Aorta (tissue), 5 donors: ENCODE measurements at regions not wholly inside any gene's neighbourhood (a gene's known extent, or its start where the extent isn't known, plus 50 kb on each side); places are given as distances from the start of the nearest gene placed in this dataset.

Source experiments
- ATAC-seq: fragments of 200-7000 bp; cut with Tn5 transposase; one replicate; pipeline ENCODE4 v1.9.1; 2022; ENCODE audit warnings: moderate library complexity; ENCODE audit not compliant: low FRiP score
- DNase-seq, 2 donors: peaks; one replicate each; pipeline ENCODE4 v3.0.0-alpha.2; 2020
- H3K27ac ChIP-seq, 2 donors: one replicate each; pipeline ENCODE4 v1.5.1; 2013; ENCODE audit warnings: low read length in 2 of 2, mild to moderate bottlenecking in 2 of 2, moderate library complexity in 2 of 2, control low read depth in 1 of 2, inconsistent platforms in 1 of 2, low read depth in 1 of 2
- H3K27me3 ChIP-seq, 2 donors: one replicate each; pipeline ENCODE4 v1.6.1; 2013; ENCODE audit warnings: control low read depth in 1 of 2, low read length in 1 of 2, mild to moderate bottlenecking in 1 of 2, moderate library complexity in 1 of 2; ENCODE audit not compliant: insufficient read depth in 2 of 2, control insufficient read depth in 1 of 2
- H3K36me3 ChIP-seq, 2 donors: one replicate each; pipeline ENCODE4 v1.6.1; 2013; ENCODE audit warnings: control low read depth in 1 of 2, low read length in 1 of 2, mild to moderate bottlenecking in 1 of 2; ENCODE audit not compliant: insufficient read depth in 2 of 2, control insufficient read depth in 1 of 2
- H3K4me1 ChIP-seq, 2 donors: one replicate each; pipeline ENCODE4 v1.6.1; 2013; ENCODE audit warnings: low read length in 2 of 2, control low read depth in 1 of 2, mild to moderate bottlenecking in 1 of 2, moderate library complexity in 1 of 2; ENCODE audit not compliant: insufficient read depth in 2 of 2, control insufficient read depth in 1 of 2
- H3K4me3 ChIP-seq, 2 donors: one replicate each; pipeline ENCODE4 v1.5.1; 2013; ENCODE audit warnings: low read length in 2 of 2, control low read depth in 1 of 2, mild to moderate bottlenecking in 1 of 2
- H3K9me3 ChIP-seq: one replicate; pipeline ENCODE4 v1.6.1; 2013; ENCODE audit warnings: mild to moderate bottlenecking, low read length; ENCODE audit not compliant: control insufficient read depth
- WGBS, 2 donors: extraction: QIAGEN DNeasy Blood & Tissue Kit; methylation state at CpG; one replicate each; pipeline ENCODE4 v1.1.7; 2013; 5-methylcytosine and 5-hydroxymethylcytosine counted together
- intact Hi-C, 2 donors: fragments of 100-400 bp; cut with DNase I; formaldehyde crosslinking; loops; one replicate each; pipeline versions ENCODE4 v1.14.2 to v1.15.0; 2022
- donor health status: healthy with polysubstance abuse.
- donor health status: Bipolar disorder and iron deficiency.
- donor health status: DM: no; HTN: no; CAD: no.
- donor health status: DM: no; HTN: no; CAD: no.
- donor health status: DM: yes; HTN: yes; CAD: no.

DNA sequence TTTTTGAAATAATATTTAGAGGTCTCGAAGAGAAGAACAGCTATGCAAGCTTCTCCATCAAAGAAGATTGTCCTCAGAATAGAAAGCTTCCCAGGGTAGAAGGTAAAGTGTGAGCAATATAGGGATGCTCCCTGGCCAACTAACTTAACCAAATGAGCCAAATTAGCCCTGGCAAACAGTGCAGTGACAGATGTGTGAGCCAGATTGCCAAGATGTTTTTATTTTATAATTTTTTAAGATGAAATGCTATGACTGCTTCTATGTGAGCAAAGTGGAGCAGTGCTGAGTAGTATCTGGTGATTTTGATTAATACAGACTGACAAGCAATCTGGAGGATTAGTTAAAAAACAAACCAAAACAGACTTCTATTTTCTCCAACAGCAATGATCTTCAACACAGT lies 202.1 kb downstream of the NOVA1 start:
- no peak overlapping the region for H3K27ac ChIP-seq
- no peaks in the 10 kb centered on the region for H3K4me1 ChIP-seq
- no peaks in the 10 kb centered on the region for H3K36me3 ChIP-seq
- no peaks in the 10 kb centered on the region for H3K27me3 ChIP-seq
- intact Hi-C loops, result no loop called here
- WGBS, 2 donors, result 75 to 80% methylated on average over 1 of the region's 1 CpG
- no peak for DNase-seq
- no peaks in the 10 kb centered on the region for H3K9me3 ChIP-seq
- ATAC-seq, result no peak
- H3K4me3 ChIP-seq, result no peak overlapping the region

DNA sequence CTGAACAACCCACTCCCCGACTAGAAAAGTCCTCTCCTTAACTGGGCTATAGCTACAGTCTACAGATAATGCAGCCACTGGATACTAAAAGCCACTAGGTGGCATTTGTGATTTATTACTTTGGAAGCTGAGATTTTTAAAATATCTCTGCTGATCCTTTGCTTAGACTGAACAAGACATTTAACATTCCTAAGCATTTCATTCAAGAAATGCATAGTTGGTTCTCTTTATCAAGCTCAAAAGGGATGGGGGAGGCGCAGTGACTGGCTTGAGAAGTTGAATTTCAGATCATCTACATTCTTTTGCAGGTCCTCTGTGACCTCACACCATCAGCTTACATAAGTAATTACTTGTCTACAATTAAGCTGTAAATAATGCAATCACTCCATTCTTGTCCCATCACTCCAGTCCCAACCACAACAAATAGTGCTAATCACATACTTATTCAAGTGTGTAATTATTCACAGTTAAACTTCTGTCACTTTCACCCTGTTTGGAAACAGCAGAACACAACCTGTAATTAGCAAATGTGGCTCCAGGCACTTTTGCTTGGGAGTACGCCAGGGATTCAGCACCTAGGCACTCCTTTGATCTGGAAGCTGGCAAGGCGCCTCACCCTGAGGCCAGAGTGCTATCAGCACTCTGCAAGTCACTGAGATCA lies 203.6 kb downstream of the NOVA1 start:
- WGBS, 2 donors, result 42 to 45% methylated on average over 4 of the region's 4 CpGs
- no peaks in the 10 kb centered on the region for H3K9me3 ChIP-seq
- no peaks in the 10 kb centered on the region for H3K36me3 ChIP-seq
- intact Hi-C loops, result loop anchor here in 1 of 2 donors (5.0 kb wide), 2 partner anchors 203 to 338 kb away; partner anchors contain the start of gene NOVA1
- ATAC-seq (no peak), DNase-seq (no peak)
- peaks cover 0 to 2% of the 10 kb centered on the region in 2 donors for H3K4me1 ChIP-seq
- H3K27me3 ChIP-seq, result no peaks in the 10 kb centered on the region
- H3K4me3 ChIP-seq, result no peak overlapping the region
- H3K27ac ChIP-seq, result no peak overlapping the region

DNA sequence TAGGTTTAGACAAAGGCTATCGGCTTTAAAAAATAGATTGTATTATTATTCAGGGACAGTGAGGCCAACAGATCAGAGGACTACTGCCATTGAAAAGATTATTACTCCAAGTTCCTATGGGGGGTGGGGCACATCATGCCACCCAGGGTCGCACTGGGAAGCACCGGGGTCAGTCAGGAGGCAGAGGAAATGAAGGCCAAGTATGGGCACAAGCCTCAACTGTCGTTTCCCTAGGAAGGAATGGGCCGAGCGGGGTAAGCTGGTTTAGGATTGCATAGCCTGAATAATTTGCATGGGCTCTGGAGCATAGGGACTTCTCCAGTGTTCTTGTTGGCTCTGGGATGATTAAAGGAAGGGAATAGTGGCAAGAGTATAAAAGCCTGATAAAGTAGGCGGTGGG lies 205.3 kb downstream of the NOVA1 start:
- Histone ChIP-seq H3K4me1 (peaks cover 0 to 2% of the 10 kb centered on the region in 2 donors), H3K9me3 (no peaks in the 10 kb centered on the region), H3K36me3 (no peaks in the 10 kb centered on the region), H3K4me3 (no peak overlapping the region), H3K27me3 (no peaks in the 10 kb centered on the region), H3K27ac (no peak overlapping the region)
- ATAC-seq (no peak), DNase-seq (no peak)
- intact Hi-C loops, result loop anchor here in 1 of 2 donors (5.0 kb wide), 2 partner anchors 205 to 340 kb away; partner anchors contain the start of gene NOVA1
- 70% methylated on average over 7 of the region's 7 CpGs for WGBS, 2 donors

DNA sequence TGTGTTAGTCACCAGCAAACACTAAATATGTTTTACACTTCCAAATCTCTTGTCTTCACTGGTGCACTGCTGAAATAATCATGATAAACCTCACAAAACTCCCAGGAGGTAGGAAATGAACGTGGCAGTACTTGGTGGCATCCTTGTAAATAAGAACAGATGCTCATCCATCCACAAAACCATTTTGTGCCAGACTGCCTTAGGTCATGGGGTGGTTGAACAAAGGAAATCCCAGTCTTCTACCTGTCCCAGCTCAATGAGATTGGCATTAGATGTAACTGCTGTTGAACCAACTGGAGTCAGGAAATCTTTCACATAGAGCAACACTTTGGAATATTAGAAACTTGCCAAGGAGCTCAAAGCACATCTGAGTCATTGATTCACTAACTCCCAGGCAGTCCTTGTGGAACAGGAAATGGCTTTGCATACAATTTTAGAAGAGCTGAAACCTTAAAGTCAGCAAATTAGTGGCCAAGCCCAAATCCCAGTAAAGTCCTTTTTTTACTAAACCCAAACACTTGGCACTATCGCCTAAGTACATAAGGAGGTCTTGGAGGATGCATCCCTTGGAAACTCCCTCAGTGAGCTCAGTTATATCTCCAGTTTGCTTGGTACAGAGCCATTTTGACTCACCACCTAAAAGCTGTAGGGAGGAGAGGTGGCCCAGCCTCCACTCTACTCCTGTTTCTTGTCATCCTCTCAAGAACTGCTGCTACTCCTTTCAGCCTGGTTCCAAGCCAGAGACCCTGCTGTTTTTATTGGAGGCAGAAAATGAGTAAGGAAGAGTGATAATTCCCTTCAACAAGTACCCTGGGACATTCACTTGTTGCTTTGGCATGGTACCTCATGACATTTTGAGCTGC lies 208.0 kb downstream of the NOVA1 start:
- 68 to 70% methylated on average over 2 of the region's 2 CpGs for WGBS, 2 donors
- ATAC-seq, result peak; percentile 49
- no peak overlapping the region for H3K27ac ChIP-seq
- H3K4me3 ChIP-seq, result no peak overlapping the region
- intact Hi-C loops, result loop anchor here in 1 of 2 donors (5.0 kb wide), 2 partner anchors 207 to 342 kb away; partner anchors contain the start of gene NOVA1
- H3K27me3 ChIP-seq, result no peaks in the 10 kb centered on the region
- DNase-seq, result no peak
- no peaks in the 10 kb centered on the region for H3K9me3 ChIP-seq
- no peaks in the 10 kb centered on the region for H3K36me3 ChIP-seq
- H3K4me1 ChIP-seq, result peaks cover 0 to 2% of the 10 kb centered on the region in 2 donors

DNA sequence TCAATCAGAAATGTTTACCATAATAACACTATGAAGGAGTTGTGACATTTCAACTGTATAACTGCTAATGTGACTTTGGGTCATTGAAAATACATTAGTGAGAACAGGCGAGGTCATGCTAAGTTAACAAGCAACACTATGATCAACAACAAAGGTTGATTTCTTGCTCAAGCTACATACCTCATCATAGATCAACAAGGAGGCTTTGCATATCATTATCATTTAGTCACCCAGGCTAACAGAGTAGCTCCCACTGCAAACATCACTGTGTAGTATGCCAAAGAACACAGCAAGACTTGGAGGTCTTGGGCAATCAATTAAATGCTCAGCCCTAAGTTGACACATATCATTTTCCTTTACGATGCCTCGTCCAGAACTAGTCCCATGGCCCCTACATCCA lies 212.5 kb downstream of the NOVA1 start:
- intact Hi-C loops, result no loop called here
- H3K27ac ChIP-seq, result no peak overlapping the region
- no peaks in the 10 kb centered on the region for H3K9me3 ChIP-seq
- ATAC-seq (no peak), DNase-seq (no peak)
- WGBS, 2 donors, result 46 to 68% methylated on average over 3 of the region's 3 CpGs
- H3K4me3 ChIP-seq, result no peak overlapping the region
- peaks cover 0 to 4% of the 10 kb centered on the region in 2 donors for H3K4me1 ChIP-seq
- H3K36me3 ChIP-seq, result no peaks in the 10 kb centered on the region
- no peaks in the 10 kb centered on the region for H3K27me3 ChIP-seq

DNA sequence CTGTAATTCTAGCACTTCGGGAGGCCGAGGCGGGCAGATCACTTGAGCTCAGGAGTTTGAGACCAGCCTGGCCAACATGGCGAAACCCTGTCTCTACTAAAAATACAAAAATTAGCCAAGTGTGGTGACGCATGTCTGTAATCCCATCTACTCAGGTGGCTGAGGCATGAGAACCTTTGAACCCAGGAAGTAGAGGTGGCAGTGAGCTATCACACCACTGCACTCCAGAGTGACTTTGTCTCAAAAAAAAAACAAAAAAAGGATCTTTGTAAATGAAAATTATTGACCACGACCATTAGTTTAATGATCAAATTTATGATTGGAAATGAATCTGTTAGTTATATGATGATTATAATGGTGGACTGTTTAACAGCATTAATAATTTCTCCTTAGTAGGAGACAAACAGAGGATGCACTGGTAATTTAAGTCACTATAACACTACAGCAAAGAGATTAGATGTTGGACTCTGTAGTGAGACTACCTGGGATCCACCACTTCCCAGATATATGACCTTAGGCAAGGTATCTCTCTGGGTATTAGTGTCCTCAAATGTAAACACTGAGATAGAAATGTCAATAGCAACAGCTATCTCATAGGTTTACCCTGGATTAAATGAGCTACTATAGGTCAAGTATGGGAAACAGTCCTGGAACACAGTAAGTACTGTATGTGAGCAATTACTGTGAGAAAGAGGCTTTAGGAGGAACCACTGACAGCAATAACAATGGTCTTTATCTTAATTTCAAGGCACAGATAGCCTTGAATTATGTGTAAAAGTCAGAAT lies 214.7 kb downstream of the NOVA1 start:
- Histone ChIP-seq H3K4me1 (peaks cover 0 to 2% of the 10 kb centered on the region in 2 donors), H3K36me3 (no peaks in the 10 kb centered on the region), H3K4me3 (no peak overlapping the region), H3K27ac (no peak overlapping the region), H3K9me3 (no peaks in the 10 kb centered on the region), H3K27me3 (no peaks in the 10 kb centered on the region)
- intact Hi-C loops, result no loop called here
- WGBS, 2 donors, result 89 to 96% methylated on average over 6 of the region's 6 CpGs
- no peak for ATAC-seq
- DNase-seq, result no peak

DNA sequence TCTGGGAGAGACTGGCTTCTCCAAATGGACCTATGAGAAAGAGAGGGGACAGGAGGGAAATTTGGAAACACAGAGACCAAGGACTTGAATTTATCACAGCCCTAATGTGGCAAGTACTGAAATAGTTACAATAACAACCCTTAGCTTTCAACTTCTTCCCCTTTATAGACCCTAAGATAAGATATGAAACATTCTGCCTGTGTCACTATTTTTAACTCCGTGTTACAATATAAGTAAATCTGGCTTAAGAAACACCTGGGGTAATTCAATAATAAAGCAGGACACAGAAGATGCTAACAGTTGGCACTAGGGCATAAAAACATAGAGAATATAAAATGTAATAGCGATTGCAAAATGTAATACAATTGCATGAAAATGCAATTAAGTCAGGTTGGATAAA lies 216.4 kb downstream of the NOVA1 start:
- intact Hi-C loops, result no loop called here
- DNase-seq, result no peak
- WGBS, 2 donors, result 20 to 22% methylated on average over 2 of the region's 2 CpGs

DNA sequence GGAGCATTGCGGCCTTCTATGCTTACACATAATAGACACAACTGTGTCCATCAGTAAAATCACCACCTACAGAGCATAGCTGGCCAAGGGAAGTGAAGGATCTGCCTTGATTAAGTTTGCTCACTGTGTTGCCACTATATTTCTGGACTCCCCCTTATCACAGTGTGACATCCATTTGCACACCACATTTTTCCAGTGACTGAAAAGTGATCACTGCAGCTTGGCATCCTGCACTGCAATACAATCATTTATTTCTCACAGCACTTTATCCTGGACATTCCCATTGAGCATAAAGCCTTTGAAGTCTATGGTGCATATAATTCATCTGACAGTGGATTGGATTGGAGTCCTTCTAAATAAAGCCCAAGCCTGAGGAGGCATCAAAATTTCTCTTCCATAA lies 217.2 kb downstream of the NOVA1 start:
- ATAC-seq (no peak), DNase-seq (no peak)
- H3K4me3 ChIP-seq, result no peak overlapping the region
- no peaks in the 10 kb centered on the region for H3K27me3 ChIP-seq
- peaks cover 0 to 2% of the 10 kb centered on the region in 2 donors for H3K4me1 ChIP-seq
- no peaks in the 10 kb centered on the region for H3K36me3 ChIP-seq
- H3K27ac ChIP-seq, result no peak overlapping the region
- WGBS, 2 donors, result 94 to 96% methylated on average over 1 of the region's 1 CpG
- H3K9me3 ChIP-seq, result no peaks in the 10 kb centered on the region
- intact Hi-C loops, result no loop called here

More for the DNA sequence above, 216.4 kb downstream of the NOVA1 start:
- no peak for ATAC-seq
- Histone ChIP-seq H3K27me3 (no peaks in the 10 kb centered on the region), H3K9me3 (no peaks in the 10 kb centered on the region), H3K36me3 (no peaks in the 10 kb centered on the region), H3K4me1 (peaks cover 0 to 2% of the 10 kb centered on the region in 2 donors), H3K27ac (no peak overlapping the region), H3K4me3 (no peak overlapping the region)
